ENCODE measurements at regions not wholly inside any gene's neighbourhood (a gene's known extent, or its start where the extent isn't known, plus 50 kb on each side); places are given as distances from the start of the nearest gene placed in this dataset.

DNA sequence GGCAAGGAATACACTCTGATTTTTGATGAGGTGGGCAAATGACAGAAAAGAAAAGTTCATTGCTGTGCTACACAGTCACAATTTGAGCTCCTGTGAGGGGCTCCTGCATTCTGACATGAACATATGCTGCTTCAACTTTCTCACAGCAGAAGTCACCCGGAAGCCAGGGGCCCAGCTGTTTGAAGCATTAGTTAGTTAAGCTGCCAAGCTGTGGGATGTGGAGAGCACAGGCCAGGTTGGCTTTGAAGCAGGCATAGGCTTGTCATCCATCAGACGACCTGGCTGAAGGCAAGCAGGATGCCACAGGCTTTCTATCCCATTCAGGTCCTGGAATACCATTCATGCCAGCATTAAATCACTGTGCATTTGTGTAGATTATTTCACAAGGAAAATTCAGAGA, 63.1 kb downstream of the MTNR1B start:
- Histone ChIP-seq H3K4me1 (no peaks in the 10 kb centered on the region), H3K27me3 (no peaks in the 10 kb centered on the region), H3K4me3 (no peak overlapping the region), H3K9me3 (no peaks in the 10 kb centered on the region), H3K36me3 (no peaks in the 10 kb centered on the region), H3K27ac (no peak overlapping the region)
- 33 to 52% (median 40%) methylated on average over 2 of the region's 2 CpGs for WGBS, 4 donors
- intact Hi-C loops (cut with DNase I): no loop called here
- TF ChIP-seq CTCF (IDR thresholded peaks at IDR 0.05) (no peak), POLR2A (IDR thresholded peaks at IDR 0.05) (no peak)
- DNase-seq (no peak), ATAC-seq (no peak)

DNA sequence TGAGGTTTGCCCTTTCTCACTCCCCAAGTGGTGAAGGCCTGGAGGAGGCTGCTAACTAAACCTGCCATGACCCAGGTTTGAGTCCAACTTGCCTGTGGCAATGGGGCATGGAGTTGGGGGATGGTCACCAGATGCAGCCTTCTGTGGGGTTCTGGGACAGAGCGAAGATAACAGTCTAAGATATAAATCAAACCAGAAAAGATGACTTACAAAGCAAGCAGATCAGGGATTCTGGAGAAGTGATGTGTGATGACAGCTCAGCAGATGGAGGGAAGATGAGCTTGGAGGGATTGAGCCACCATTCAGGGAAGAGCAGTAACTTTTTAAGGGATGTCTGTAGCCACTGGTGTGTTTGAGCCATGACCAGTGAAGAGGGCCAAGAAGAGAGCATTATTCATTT, 63.6 kb downstream of the MTNR1B start:
- no peaks in the 10 kb centered on the region for H3K4me1 ChIP-seq
- TF ChIP-seq POLR2A (IDR thresholded peaks at IDR 0.05) (no peak), CTCF (IDR thresholded peaks at IDR 0.05) (no peak)
- ATAC-seq: no peak
- H3K4me3 ChIP-seq: no peak overlapping the region
- no peaks in the 10 kb centered on the region for H3K9me3 ChIP-seq
- no peaks in the 10 kb centered on the region for H3K36me3 ChIP-seq
- no peaks in the 10 kb centered on the region for H3K27me3 ChIP-seq
- 61 to 94% (median 81%) methylated on average over 1 of the region's 1 CpG for WGBS, 4 donors
- DNase-seq: no peak
- no peak overlapping the region for H3K27ac ChIP-seq
- intact Hi-C loops (cut with DNase I): no loop called here

DNA sequence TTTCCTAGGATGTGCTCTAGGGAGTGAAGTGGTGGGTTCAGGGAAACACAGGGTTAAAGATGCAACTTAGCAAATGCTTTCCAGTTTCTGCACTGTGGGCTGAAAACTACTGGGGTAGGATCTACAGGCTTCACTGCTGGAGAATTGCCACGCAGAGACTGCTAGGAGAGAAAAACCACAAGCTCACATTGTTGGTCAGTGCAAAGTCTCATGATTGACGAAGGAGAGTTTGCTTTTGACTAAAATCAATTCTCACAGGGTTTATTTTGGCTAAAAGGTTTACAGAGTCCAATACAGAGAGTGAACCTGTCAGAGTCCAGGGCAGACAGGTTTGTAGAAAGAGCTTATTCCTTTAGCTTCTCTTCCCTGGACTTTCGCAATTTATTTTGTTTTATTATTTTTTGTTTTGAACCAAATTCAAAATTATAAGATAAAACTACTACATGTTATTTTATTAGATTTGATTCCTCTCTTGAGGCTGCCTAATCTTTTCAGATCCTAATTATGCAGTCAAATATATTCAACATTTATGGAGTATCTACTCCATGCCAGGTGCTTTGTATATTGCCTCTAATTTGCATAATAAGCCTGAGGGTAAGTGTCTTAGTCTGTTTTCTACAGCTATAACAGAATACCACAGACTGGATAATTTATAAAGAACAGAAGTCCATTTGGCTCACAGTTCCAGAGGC, 64.7 kb downstream of the MTNR1B start:
- ATAC-seq (no peak), DNase-seq (no peak)
- Histone ChIP-seq H3K36me3 (no peaks in the 10 kb centered on the region), H3K4me3 (no peak overlapping the region), H3K27ac (no peak overlapping the region), H3K9me3 (no peaks in the 10 kb centered on the region), H3K27me3 (no peaks in the 10 kb centered on the region), H3K4me1 (no peaks in the 10 kb centered on the region)
- intact Hi-C loops (cut with DNase I): no loop called here
- TF ChIP-seq POLR2A (IDR thresholded peaks at IDR 0.05) (no peak), CTCF (IDR thresholded peaks at IDR 0.05) (no peak)
- 53 to 66% (median 58%) methylated on average over 3 of the region's 3 CpGs for WGBS, 4 donors

GRCh38 chr11:93034723-93035039, 65.2 kb downstream of the MTNR1B start:
- H3K27ac ChIP-seq: no peak overlapping the region
- H3K4me3 ChIP-seq: no peak overlapping the region
- 68 to 92% (median 71%) methylated on average over 1 of the region's 1 CpG for WGBS, 4 donors
- ATAC-seq (no peak), DNase-seq (no peak)
- intact Hi-C loops (cut with DNase I): no loop called here
- no peaks in the 10 kb centered on the region for H3K36me3 ChIP-seq
- H3K27me3 ChIP-seq: peaks cover 0 to under 1% (median 0%) of the 10 kb centered on the region in 9 donors
- H3K4me1 ChIP-seq: no peaks in the 10 kb centered on the region
- no peak for TF ChIP-seq CTCF (IDR thresholded peaks at IDR 0.05)
- TF ChIP-seq POLR2A (IDR thresholded peaks at IDR 0.05): no peak
- no peaks in the 10 kb centered on the region for H3K9me3 ChIP-seq
